PFSK-1 (cell line): ENCODE measurements at regions not wholly inside any gene's neighbourhood (a gene's known extent, or its start where the extent isn't known, plus 50 kb on each side); places are given as distances from the start of the nearest gene placed in this dataset.

Source experiments
- POLR2AphosphoS5 ChIP-seq: IDR thresholded peaks from 2 replicates; pipeline ENCODE4 v1.6.1; 2012; ENCODE audit warnings: low read depth, mild to moderate bottlenecking, control low read depth, low read length, moderate library complexity
- SIN3A ChIP-seq: IDR thresholded peaks from 2 replicates; pipeline ENCODE4 v1.6.1; 2012; ENCODE audit warnings: mild to moderate bottlenecking, low read length, moderate library complexity, borderline replicate concordance; ENCODE audit not compliant: insufficient read depth
- TAF1 ChIP-seq: IDR thresholded peaks from 2 replicates; pipeline ENCODE4 v1.6.1; 2012; ENCODE audit warnings: low read length, control low read depth, borderline replicate concordance; ENCODE audit not compliant: insufficient read depth
- TF ChIP-seq, protein P1 (sequence below), 2 experiments: IDR thresholded peaks; 2 replicates each; pipeline versions ENCODE4 v1.6.1 to v1.8.0; 2011 to 2012; ENCODE audit warnings: low read depth in 2 of 2, low read length in 2 of 2, control low read depth in 1 of 2, inconsistent platforms in 1 of 2, mild to moderate bottlenecking in 1 of 2, moderate library complexity in 1 of 2; ENCODE audit not compliant: insufficient read depth in 1 of 2

GRCh38 chr13:78777396-78777795, 118.4 kb upstream of the OBI1 start:
- TF ChIP-seq POLR2AphosphoS5 (no peak), TAF1 (no peak), SIN3A (no peak)
- TF ChIP-seq, protein P1, sequence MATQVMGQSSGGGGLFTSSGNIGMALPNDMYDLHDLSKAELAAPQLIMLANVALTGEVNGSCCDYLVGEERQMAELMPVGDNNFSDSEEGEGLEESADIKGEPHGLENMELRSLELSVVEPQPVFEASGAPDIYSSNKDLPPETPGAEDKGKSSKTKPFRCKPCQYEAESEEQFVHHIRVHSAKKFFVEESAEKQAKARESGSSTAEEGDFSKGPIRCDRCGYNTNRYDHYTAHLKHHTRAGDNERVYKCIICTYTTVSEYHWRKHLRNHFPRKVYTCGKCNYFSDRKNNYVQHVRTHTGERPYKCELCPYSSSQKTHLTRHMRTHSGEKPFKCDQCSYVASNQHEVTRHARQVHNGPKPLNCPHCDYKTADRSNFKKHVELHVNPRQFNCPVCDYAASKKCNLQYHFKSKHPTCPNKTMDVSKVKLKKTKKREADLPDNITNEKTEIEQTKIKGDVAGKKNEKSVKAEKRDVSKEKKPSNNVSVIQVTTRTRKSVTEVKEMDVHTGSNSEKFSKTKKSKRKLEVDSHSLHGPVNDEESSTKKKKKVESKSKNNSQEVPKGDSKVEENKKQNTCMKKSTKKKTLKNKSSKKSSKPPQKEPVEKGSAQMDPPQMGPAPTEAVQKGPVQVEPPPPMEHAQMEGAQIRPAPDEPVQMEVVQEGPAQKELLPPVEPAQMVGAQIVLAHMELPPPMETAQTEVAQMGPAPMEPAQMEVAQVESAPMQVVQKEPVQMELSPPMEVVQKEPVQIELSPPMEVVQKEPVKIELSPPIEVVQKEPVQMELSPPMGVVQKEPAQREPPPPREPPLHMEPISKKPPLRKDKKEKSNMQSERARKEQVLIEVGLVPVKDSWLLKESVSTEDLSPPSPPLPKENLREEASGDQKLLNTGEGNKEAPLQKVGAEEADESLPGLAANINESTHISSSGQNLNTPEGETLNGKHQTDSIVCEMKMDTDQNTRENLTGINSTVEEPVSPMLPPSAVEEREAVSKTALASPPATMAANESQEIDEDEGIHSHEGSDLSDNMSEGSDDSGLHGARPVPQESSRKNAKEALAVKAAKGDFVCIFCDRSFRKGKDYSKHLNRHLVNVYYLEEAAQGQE (IDR thresholded peaks at IDR 0.05; ENCODE audit: insufficient read depth in 1 of 2, low read depth in 2 of 2, low read length in 2 of 2): no peak
